Upper lobe of right lung (tissue), 1 donor: ENCODE measurements at regions not wholly inside any gene's neighbourhood (a gene's known extent, or its start where the extent isn't known, plus 50 kb on each side); places are given as distances from the start of the nearest gene placed in this dataset.
"Not testable (repeated sequence)": the region's sequence is repeated elsewhere in the genome, so short reads cannot be mapped to it uniquely, and the experiment has no call there.

ENCODE experiments used
- ATAC-seq: fragments of 200-7000 bp; cut with Tn5 transposase; one replicate; pipeline ENCODE4 v1.9.1; 2020; ENCODE audit warnings: mild to moderate bottlenecking, moderate library complexity
- DNase-seq: peaks from one replicate; pipeline ENCODE4 v3.0.0-alpha.2; 2020
- H3K27ac ChIP-seq: fragments of 200-600 bp; one replicate; pipeline ENCODE4 v1.8.0; 2022
- H3K27me3 ChIP-seq: fragments of 200-600 bp; one replicate; pipeline ENCODE4 v1.8.0; 2022; ENCODE audit warnings: mild to moderate bottlenecking
- H3K36me3 ChIP-seq: fragments of 200-600 bp; one replicate; pipeline ENCODE4 v1.8.0; 2022
- H3K4me1 ChIP-seq: fragments of 200-600 bp; one replicate; pipeline ENCODE4 v1.8.0; 2022
- H3K4me3 ChIP-seq: fragments of 200-600 bp; one replicate; pipeline ENCODE4 v1.8.0; 2022; ENCODE audit warnings: mild to moderate bottlenecking
- H3K9me3 ChIP-seq: fragments of 200-600 bp; one replicate; pipeline ENCODE4 v1.8.0; 2022
- CTCF ChIP-seq: fragments of 200-600 bp; IDR thresholded peaks from one replicate; pipeline ENCODE4 v1.8.0; 2022; ENCODE audit warnings: antibody characterized with exemption
- intact Hi-C: fragments of 100-400 bp; cut with DNase I; formaldehyde crosslinking; loops from one replicate; pipeline ENCODE4 v1.11.0; 2022
- donor health status: DM: no; HTN: yes; CAD: no; lungs with severe emphysema.

- ATAC-seq (no peak), DNase-seq (no peak)
- no peaks in the 10 kb centered on the region for H3K27me3 ChIP-seq
- no peaks in the 10 kb centered on the region for H3K9me3 ChIP-seq
- no peak overlapping the region for H3K4me3 ChIP-seq
- intact Hi-C loops, result no loop called here
- H3K27ac ChIP-seq, result no peak overlapping the region
- H3K36me3 ChIP-seq, result no peaks in the 10 kb centered on the region
- TF ChIP-seq CTCF, result no peak
- no peaks in the 10 kb centered on the region for H3K4me1 ChIP-seq
These were observed 438.9 kb upstream of the ZNF337 start for GRCh38 chr20:26135325-26136110.

GRCh38 chr20:26134606-26135005 is 438.0 kb upstream of the ZNF337 start:
- Histone ChIP-seq H3K9me3 (no peaks in the 10 kb centered on the region), H3K4me1 (no peaks in the 10 kb centered on the region), H3K4me3 (no peak overlapping the region), H3K27me3 (no peaks in the 10 kb centered on the region), H3K27ac (no peak overlapping the region), H3K36me3 (no peaks in the 10 kb centered on the region)
- TF ChIP-seq CTCF, result no peak
- ATAC-seq, result no peak
- no peak for DNase-seq
- intact Hi-C loops, result no loop called here

GRCh38 chr20:26133794-26134193 is 437.1 kb upstream of the ZNF337 start:
- H3K4me1 ChIP-seq, H3K4me3 ChIP-seq, H3K9me3 ChIP-seq, intact Hi-C loops, H3K36me3 ChIP-seq, H3K27ac ChIP-seq, H3K27me3 ChIP-seq, ATAC-seq, DNase-seq: not testable (repeated sequence)

- DNase-seq, H3K27me3 ChIP-seq, H3K9me3 ChIP-seq, H3K36me3 ChIP-seq, H3K27ac ChIP-seq, H3K4me1 ChIP-seq, H3K4me3 ChIP-seq, intact Hi-C loops, ATAC-seq: not testable (repeated sequence)
These were observed 424.3 kb upstream of the ZNF337 start for GRCh38 chr20:26120920-26121319.

- DNase-seq, ATAC-seq, intact Hi-C loops, H3K36me3 ChIP-seq, H3K27ac ChIP-seq, H3K4me3 ChIP-seq, H3K27me3 ChIP-seq, H3K9me3 ChIP-seq, H3K4me1 ChIP-seq: not testable (repeated sequence)
These were observed 397.8 kb upstream of the ZNF337 start for GRCh38 chr20:26094498-26094897.

- intact Hi-C loops, DNase-seq, H3K4me1 ChIP-seq, H3K9me3 ChIP-seq, H3K27me3 ChIP-seq, H3K27ac ChIP-seq, H3K36me3 ChIP-seq, H3K4me3 ChIP-seq, ATAC-seq: not testable (repeated sequence)
These were observed 395.3 kb upstream of the ZNF337 start for GRCh38 chr20:26091921-26092320.

- H3K9me3 ChIP-seq, H3K27me3 ChIP-seq, H3K27ac ChIP-seq, H3K4me1 ChIP-seq, intact Hi-C loops, ATAC-seq, DNase-seq, H3K4me3 ChIP-seq, H3K36me3 ChIP-seq: not testable (repeated sequence)
These were observed 389.5 kb upstream of the ZNF337 start for GRCh38 chr20:26086195-26086594.

- H3K36me3 ChIP-seq, intact Hi-C loops, DNase-seq, H3K4me1 ChIP-seq, H3K4me3 ChIP-seq, ATAC-seq, H3K9me3 ChIP-seq, H3K27me3 ChIP-seq, H3K27ac ChIP-seq: not testable (repeated sequence)
These were observed 377.3 kb upstream of the ZNF337 start for GRCh38 chr20:26073972-26074371.

GRCh38 chr20:26059324-26059723 is 362.7 kb upstream of the ZNF337 start:
- H3K4me3 ChIP-seq, intact Hi-C loops, DNase-seq, H3K36me3 ChIP-seq, H3K27ac ChIP-seq, ATAC-seq, H3K4me1 ChIP-seq, H3K27me3 ChIP-seq, H3K9me3 ChIP-seq: not testable (repeated sequence)

GRCh38 chr20:26058446-26058845 is 361.8 kb upstream of the ZNF337 start:
- ATAC-seq, DNase-seq, H3K4me3 ChIP-seq, H3K27ac ChIP-seq, H3K9me3 ChIP-seq, H3K4me1 ChIP-seq, H3K36me3 ChIP-seq, intact Hi-C loops, H3K27me3 ChIP-seq: not testable (repeated sequence)

- H3K27me3 ChIP-seq, H3K36me3 ChIP-seq, H3K27ac ChIP-seq, intact Hi-C loops, H3K9me3 ChIP-seq, H3K4me3 ChIP-seq, DNase-seq, H3K4me1 ChIP-seq: not testable (repeated sequence)
- peak; percentile 54 for ATAC-seq
These were observed 360.6 kb upstream of the ZNF337 start for GRCh38 chr20:26057135-26057752.

GRCh38 chr20:26025792-26026191 is 329.1 kb upstream of the ZNF337 start:
- ATAC-seq, H3K27ac ChIP-seq, H3K27me3 ChIP-seq, H3K9me3 ChIP-seq, intact Hi-C loops, H3K4me1 ChIP-seq, H3K36me3 ChIP-seq, DNase-seq, H3K4me3 ChIP-seq: not testable (repeated sequence)
